ENCODE measurements at regions not wholly inside any gene's neighbourhood (a gene's known extent, or its start where the extent isn't known, plus 50 kb on each side); places are given as distances from the start of the nearest gene placed in this dataset.

DNA sequence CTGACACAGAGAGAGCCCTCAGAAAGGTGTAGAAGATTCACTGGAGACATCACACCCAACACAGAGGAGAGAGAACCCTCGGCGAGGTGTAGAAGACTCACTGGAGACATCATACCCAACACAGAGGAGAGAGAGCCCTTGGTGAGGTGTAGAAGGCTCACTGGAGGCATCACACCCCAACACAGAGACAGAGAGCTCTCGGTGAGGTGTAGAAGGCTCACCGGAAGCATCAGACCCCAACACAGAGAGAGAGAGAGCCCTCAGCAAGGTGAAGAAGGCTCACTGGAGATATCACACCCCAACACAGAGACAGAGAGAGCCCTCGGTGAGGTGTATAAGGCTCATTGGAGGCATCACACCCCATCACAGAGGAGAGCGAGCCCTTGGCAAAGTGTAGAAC lies 826.5 kb downstream of the UQCRFS1 start:
- TF ChIP-seq, protein P1, sequence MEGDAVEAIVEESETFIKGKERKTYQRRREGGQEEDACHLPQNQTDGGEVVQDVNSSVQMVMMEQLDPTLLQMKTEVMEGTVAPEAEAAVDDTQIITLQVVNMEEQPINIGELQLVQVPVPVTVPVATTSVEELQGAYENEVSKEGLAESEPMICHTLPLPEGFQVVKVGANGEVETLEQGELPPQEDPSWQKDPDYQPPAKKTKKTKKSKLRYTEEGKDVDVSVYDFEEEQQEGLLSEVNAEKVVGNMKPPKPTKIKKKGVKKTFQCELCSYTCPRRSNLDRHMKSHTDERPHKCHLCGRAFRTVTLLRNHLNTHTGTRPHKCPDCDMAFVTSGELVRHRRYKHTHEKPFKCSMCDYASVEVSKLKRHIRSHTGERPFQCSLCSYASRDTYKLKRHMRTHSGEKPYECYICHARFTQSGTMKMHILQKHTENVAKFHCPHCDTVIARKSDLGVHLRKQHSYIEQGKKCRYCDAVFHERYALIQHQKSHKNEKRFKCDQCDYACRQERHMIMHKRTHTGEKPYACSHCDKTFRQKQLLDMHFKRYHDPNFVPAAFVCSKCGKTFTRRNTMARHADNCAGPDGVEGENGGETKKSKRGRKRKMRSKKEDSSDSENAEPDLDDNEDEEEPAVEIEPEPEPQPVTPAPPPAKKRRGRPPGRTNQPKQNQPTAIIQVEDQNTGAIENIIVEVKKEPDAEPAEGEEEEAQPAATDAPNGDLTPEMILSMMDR (IDR thresholded peaks at IDR 0.05): no peak
- DNase-seq: no peak
- Mint-ChIP-seq H3K27me3 (ENCODE audit: low read depth, poor library complexity) (peaks cover 9% of the 10 kb centered on the region), H3K4me3 (no peak overlapping the region), H3K27ac (no peak overlapping the region), H3K4me1 (peaks cover 13% of the 10 kb centered on the region), H3K36me3 (ENCODE audit: low read depth) (no peaks in the 10 kb centered on the region), H3K9me3 (peaks cover 14% of the 10 kb centered on the region)

DNA sequence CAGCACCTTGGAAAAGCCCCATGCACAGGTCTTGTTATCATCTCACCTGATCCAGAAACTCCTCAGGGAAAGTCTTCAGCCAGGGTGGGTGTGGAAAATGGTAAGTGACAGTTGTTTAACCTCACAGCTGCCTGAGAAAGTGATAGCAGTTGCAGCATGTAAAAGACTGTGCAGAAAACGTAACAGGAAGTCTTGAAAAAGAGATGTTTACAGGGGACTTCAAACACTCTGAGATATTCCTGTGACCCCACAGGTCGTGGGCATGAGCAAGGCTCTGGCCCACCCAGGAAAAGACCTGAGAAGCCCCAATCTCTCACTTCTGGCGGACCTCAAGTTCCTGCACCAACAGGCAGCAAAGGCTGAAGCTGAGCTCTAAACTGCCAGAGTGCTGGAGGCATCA lies 826.9 kb downstream of the UQCRFS1 start:
- TF ChIP-seq, protein P1 (IDR thresholded peaks at IDR 0.05): no peak
- Mint-ChIP-seq H3K4me1 (peaks cover 13% of the 10 kb centered on the region), H3K27ac (no peak overlapping the region), H3K27me3 (ENCODE audit: low read depth, poor library complexity) (peaks cover 9% of the 10 kb centered on the region), H3K4me3 (no peak overlapping the region), H3K9me3 (peaks cover 14% of the 10 kb centered on the region), H3K36me3 (ENCODE audit: low read depth) (no peaks in the 10 kb centered on the region)
- no peak for DNase-seq

DNA sequence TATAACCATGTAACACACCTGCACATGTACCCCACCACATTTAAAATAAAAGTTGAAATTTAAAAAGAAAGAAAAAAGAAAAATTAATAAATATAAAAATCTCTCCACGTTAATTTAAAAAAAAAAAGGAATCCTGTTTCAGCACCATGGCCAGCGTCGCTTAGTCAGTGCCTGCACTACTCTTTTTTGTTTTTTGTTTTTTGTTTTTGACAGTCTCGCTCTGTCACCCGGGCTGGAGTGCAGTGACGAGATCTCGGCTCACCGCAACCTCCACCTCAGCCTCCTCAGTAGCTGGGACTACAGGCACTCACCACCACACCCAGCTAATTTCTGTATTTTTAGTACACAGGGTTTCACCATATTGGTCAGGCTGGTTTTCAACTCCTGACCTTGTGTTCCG lies 835.9 kb downstream of the UQCRFS1 start:
- H3K4me1 Mint-ChIP-seq: no peaks in the 10 kb centered on the region
- DNase-seq: peak; percentile 51
- no peak overlapping the region for H3K27ac Mint-ChIP-seq
- peaks cover 10% of the 10 kb centered on the region for H3K27me3 Mint-ChIP-seq (ENCODE audit: low read depth, poor library complexity)
- H3K9me3 Mint-ChIP-seq: no peaks in the 10 kb centered on the region
- TF ChIP-seq, protein P1 (IDR thresholded peaks at IDR 0.05): no peak
- no peak overlapping the region for H3K4me3 Mint-ChIP-seq
- H3K36me3 Mint-ChIP-seq (ENCODE audit: low read depth): no peaks in the 10 kb centered on the region

DNA sequence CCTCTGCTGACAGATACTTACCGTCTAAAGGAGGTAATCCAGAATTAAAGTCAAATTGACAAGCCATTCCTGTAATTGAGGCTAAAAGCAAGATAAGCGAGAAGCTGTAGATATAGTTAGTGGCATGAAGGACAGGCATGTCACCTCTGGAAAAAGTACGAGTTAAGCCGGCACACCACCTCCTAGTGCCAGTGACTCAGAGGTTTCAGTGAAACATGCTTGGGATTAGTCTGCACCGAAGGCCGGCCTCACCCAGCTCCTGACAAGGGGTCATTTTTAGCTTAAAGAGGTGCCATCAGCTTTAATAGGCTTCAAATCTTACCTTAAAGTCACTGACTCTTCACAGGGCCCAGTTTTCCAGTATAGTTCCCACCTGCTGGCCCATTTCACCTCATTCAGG lies 838.0 kb downstream of the UQCRFS1 start:
- DNase-seq: no peak
- TF ChIP-seq, protein P1 (IDR thresholded peaks at IDR 0.05): no peak

DNA sequence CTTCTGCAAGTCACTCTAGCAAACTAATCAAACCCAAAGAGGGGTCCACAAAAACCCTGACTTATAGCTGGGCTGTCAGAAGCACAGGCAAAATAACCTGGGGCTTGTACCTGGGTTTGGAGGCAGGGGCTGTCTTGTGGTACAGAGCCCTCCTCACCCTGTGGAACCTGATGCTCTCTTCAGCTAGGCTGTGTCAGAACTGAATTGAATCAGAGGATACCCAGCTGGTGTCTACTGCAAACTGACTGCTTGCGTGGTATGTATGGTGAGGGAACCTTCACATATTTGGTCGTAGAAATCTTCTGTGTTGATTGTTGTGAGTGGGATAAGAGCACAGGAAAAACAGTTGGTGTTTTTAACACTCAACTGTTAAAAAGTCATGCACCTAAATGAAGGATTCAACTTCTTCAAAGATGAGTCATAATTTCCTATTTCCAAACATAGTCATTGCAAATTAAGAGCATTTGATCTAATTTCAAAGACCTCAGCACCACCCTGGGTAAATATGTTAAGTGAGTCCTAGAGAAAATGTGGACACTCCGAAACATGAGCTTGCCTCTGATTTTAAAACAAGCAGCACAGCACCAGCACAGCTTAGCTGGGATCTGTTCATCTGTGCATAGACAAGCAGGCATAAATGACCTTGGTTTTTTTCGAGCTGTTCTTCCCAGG lies 840.2 kb downstream of the UQCRFS1 start:
- H3K27ac Mint-ChIP-seq: no peak overlapping the region
- H3K36me3 Mint-ChIP-seq (ENCODE audit: low read depth): no peaks in the 10 kb centered on the region
- no peak overlapping the region for H3K4me3 Mint-ChIP-seq
- TF ChIP-seq, protein P1 (IDR thresholded peaks at IDR 0.05): no peak
- peaks cover 23% of the 10 kb centered on the region for H3K27me3 Mint-ChIP-seq (ENCODE audit: low read depth, poor library complexity)
- H3K9me3 Mint-ChIP-seq: no peaks in the 10 kb centered on the region
- H3K4me1 Mint-ChIP-seq: no peaks in the 10 kb centered on the region
- DNase-seq: no peak

More for the DNA sequence above, 838.0 kb downstream of the UQCRFS1 start:
- Mint-ChIP-seq H3K4me3 (no peak overlapping the region), H3K36me3 (ENCODE audit: low read depth) (no peaks in the 10 kb centered on the region), H3K27ac (no peak overlapping the region), H3K4me1 (no peaks in the 10 kb centered on the region), H3K9me3 (no peaks in the 10 kb centered on the region), H3K27me3 (ENCODE audit: low read depth, poor library complexity) (peaks cover 13% of the 10 kb centered on the region)

DNA sequence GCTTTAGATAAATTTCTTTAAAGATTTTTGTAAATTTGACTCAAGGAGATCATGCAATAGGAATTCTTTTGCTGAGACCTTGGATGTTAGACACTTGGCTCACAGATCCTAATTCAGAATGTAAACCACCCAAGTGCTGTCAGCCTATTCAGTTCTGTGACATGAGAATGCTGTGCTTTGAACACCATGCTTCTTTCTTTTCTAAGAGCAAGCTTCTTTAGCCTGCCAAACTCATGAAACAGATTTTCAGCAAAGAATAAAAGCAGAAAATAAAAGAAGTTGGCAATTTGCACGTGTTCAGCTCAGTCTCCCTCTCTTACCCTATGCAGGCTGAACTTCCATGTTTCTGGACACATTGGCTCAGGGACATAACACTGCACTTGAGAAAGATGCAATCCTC lies 845.8 kb downstream of the UQCRFS1 start:
- Mint-ChIP-seq H3K9me3 (no peaks in the 10 kb centered on the region), H3K4me1 (no peaks in the 10 kb centered on the region), H3K27me3 (ENCODE audit: low read depth, poor library complexity) (peaks cover 33% of the 10 kb centered on the region), H3K27ac (no peak overlapping the region), H3K36me3 (ENCODE audit: low read depth) (no peaks in the 10 kb centered on the region), H3K4me3 (no peak overlapping the region)
- TF ChIP-seq, protein P1 (IDR thresholded peaks at IDR 0.05): no peak
- DNase-seq: no peak
